IMR-90 (cell line): ENCODE measurements at regions not wholly inside any gene's neighbourhood (a gene's known extent, or its start where the extent isn't known, plus 50 kb on each side); places are given as distances from the start of the nearest gene placed in this dataset.

Experiments used
- ATAC-seq: fragments of 200-7000 bp; cut with Tn5 transposase; 2 replicates; pipeline ENCODE4 v1.9.1; 2020; ENCODE audit warnings: low read depth, mild to moderate bottlenecking, moderate library complexity
- BruUV-seq: library from RNA; stranded (reverse); fragments of 400-500 nt; replicated peaks from 2 replicates; lab custom pipeline; 2021; lab: Mats Ljungman, UMichigan
- CTCF ChIA-PET: fragments of 300-600 bp; formaldehyde crosslinking; extraction: SDS; loops from one replicate; lab custom pipeline; 2021; ENCODE audit warnings: antibody characterized with exemption; lab: Yijun Ruan, JAX
- POLR2A ChIA-PET: fragments of 300-600 bp; sonication (Branson Sonifier 250); formaldehyde crosslinking; loops from one replicate; lab custom pipeline; 2022; ENCODE audit warnings: antibody characterized with exemption; ENCODE audit not compliant: unreplicated experiment; lab: Charles Lee
- DNase-seq: peaks from one replicate; pipeline ENCODE4 v3.0.0; 2013
- H2AFZ ChIP-seq: replicated peaks from 2 replicates; pipeline ENCODE3; 2013; ENCODE audit warnings: low read length, mild to moderate bottlenecking; ENCODE audit not compliant: poor library complexity
- H2AK5ac ChIP-seq: 2 replicates; pipeline ENCODE4 v1.6.1; 2013; ENCODE audit warnings: low read depth, low read length, inconsistent platforms
- H2AK9ac ChIP-seq: replicated peaks from 2 replicates; pipeline ENCODE3; 2013; ENCODE audit warnings: mild to moderate bottlenecking, low read depth, low read length, moderate library complexity; ENCODE audit not compliant: poor library complexity
- H2BK120ac ChIP-seq: 2 replicates; pipeline ENCODE4 v1.6.1; 2013; ENCODE audit warnings: low read depth, low read length, inconsistent platforms
- H2BK15ac ChIP-seq: 3 replicates; pipeline ENCODE4 v1.6.1; 2013; ENCODE audit warnings: low read depth, low read length, inconsistent platforms
- H2BK20ac ChIP-seq: 2 replicates; pipeline ENCODE4 v1.6.1; 2013; ENCODE audit warnings: low read depth, mild to moderate bottlenecking, inconsistent platforms, low read length, moderate library complexity
- H2BK5ac ChIP-seq: 2 replicates; pipeline ENCODE4 v1.6.1; 2013; ENCODE audit warnings: mild to moderate bottlenecking, low read depth, low read length, inconsistent platforms; ENCODE audit not compliant: poor library complexity, severe bottlenecking
- H3K14ac ChIP-seq: replicated peaks from 2 replicates; pipeline ENCODE4 v1.6.1; 2013; ENCODE audit warnings: low read depth, low read length, inconsistent platforms
- H3K18ac ChIP-seq: 2 replicates; pipeline ENCODE4 v1.6.1; 2013; ENCODE audit warnings: low read depth, low read length, control low read depth
- H3K23ac ChIP-seq: 2 replicates; pipeline ENCODE4 v1.6.1; 2013; ENCODE audit warnings: low read depth, low read length, inconsistent platforms
- H3K27ac ChIP-seq: 2 replicates; pipeline ENCODE4 v1.5.1; 2013; ENCODE audit warnings: mild to moderate bottlenecking, control low read depth, low read length; ENCODE audit not compliant: insufficient read depth
- H3K27me3 ChIP-seq: 2 replicates; pipeline ENCODE4 v1.6.1; 2013; ENCODE audit warnings: low read length; ENCODE audit not compliant: control insufficient read depth, insufficient read depth
- H3K36me3 ChIP-seq: 2 replicates; pipeline ENCODE4 v1.6.1; 2013; ENCODE audit warnings: low read length, mixed read lengths; ENCODE audit not compliant: control insufficient read depth, insufficient read depth
- H3K4ac ChIP-seq: 2 replicates; pipeline ENCODE4 v1.6.1; 2013; ENCODE audit warnings: low read depth, low read length, inconsistent platforms
- H3K4me1 ChIP-seq: 2 replicates; pipeline ENCODE4 v1.6.1; 2013; ENCODE audit warnings: low read length, mixed read lengths; ENCODE audit not compliant: control insufficient read depth, insufficient read depth
- H3K4me2 ChIP-seq: 2 replicates; pipeline ENCODE4 v1.6.1; 2013; ENCODE audit warnings: low read depth, mild to moderate bottlenecking, control low read depth, low read length, moderate library complexity
- H3K4me3 ChIP-seq: 2 replicates; pipeline ENCODE4 v1.5.1; 2013; ENCODE audit warnings: low read depth, mild to moderate bottlenecking, control low read depth, low read length, moderate library complexity; ENCODE audit not compliant: insufficient read depth
- H3K56ac ChIP-seq: 2 replicates; pipeline ENCODE4 v1.6.1; 2013; ENCODE audit warnings: low read length, inconsistent platforms; ENCODE audit not compliant: insufficient read depth; ENCODE audit errors: extremely low read depth
- H3K79me1 ChIP-seq, 2 experiments: 2 replicates each; pipeline ENCODE4 v1.6.1; 2013; ENCODE audit warnings: low read length in 2 of 2, inconsistent platforms in 1 of 2, low read depth in 1 of 2
- H3K9ac ChIP-seq: 2 replicates; pipeline ENCODE4 v1.6.1; 2013; ENCODE audit warnings: low read depth, low read length, control low read depth
- H3K9me1 ChIP-seq: 2 replicates; pipeline ENCODE4 v1.6.1; 2013; ENCODE audit warnings: low read length, inconsistent platforms; ENCODE audit not compliant: insufficient read depth
- H3K9me3 ChIP-seq: 2 replicates; pipeline ENCODE4 v1.6.1; 2013; ENCODE audit warnings: low read length; ENCODE audit not compliant: control insufficient read depth, insufficient read depth
- H4K20me1 ChIP-seq: 2 replicates; pipeline ENCODE4 v1.6.1; 2013; ENCODE audit warnings: low read length, inconsistent platforms; ENCODE audit not compliant: insufficient read depth
- H4K5ac ChIP-seq: 2 replicates; pipeline ENCODE4 v1.6.1; 2013; ENCODE audit warnings: mild to moderate bottlenecking, low read depth, low read length, control low read depth
- H4K8ac ChIP-seq, 2 experiments: 2 replicates each; pipeline ENCODE4 v1.6.1; 2013; ENCODE audit warnings: low read depth in 2 of 2, low read length in 2 of 2, control low read depth in 1 of 2, inconsistent platforms in 1 of 2
- H4K91ac ChIP-seq: 2 replicates; pipeline ENCODE4 v1.6.1; 2013; ENCODE audit warnings: low read depth, low read length, inconsistent platforms; ENCODE audit not compliant: insufficient read depth
- POLR2A ChIP-seq: IDR thresholded peaks from 2 replicates; pipeline ENCODE4 v1.6.1; 2012; ENCODE audit warnings: mild to moderate bottlenecking, low read depth, low read length
- SMC3 ChIP-seq: fragments of 150-350 bp; IDR thresholded peaks from 2 replicates; pipeline ENCODE4 v1.6.1; 2016; ENCODE audit warnings: low read depth, mild to moderate bottlenecking, antibody characterized with exemption, low read length, moderate library complexity
- WGBS, 2 experiments: methylation state at CpG; one replicate each; pipeline versions ENCODE4 v1.1.5 to v1.1.7; 2013; ENCODE audit warnings: missing lambda C conversion rate in 2 of 2; ENCODE audit not compliant: insufficient read length in 1 of 2; ENCODE audit errors: extremely low coverage in 2 of 2; 5-methylcytosine and 5-hydroxymethylcytosine counted together
- dilution Hi-C: fragments of 300-500 bp; cut with HindIII; formaldehyde crosslinking; loops from one replicate; pipeline ENCODE4 v1.14.3; 2018; ENCODE audit warnings: low sequenced_read_pairs; ENCODE audit not compliant: unreplicated experiment
- in situ Hi-C: fragments of 300-500 bp; cut with MboI; formaldehyde crosslinking; loops from 3 replicates; pipeline ENCODE4 v1.14.3; 2019; ENCODE audit warnings: low sequenced_read_pairs, inconsistent platforms, mixed read lengths
- intact Hi-C: fragments of 100-400 bp; cut with micrococcal nuclease; formaldehyde crosslinking; loops from 2 replicates; pipeline ENCODE4 v1.10.0; 2022

DNA sequence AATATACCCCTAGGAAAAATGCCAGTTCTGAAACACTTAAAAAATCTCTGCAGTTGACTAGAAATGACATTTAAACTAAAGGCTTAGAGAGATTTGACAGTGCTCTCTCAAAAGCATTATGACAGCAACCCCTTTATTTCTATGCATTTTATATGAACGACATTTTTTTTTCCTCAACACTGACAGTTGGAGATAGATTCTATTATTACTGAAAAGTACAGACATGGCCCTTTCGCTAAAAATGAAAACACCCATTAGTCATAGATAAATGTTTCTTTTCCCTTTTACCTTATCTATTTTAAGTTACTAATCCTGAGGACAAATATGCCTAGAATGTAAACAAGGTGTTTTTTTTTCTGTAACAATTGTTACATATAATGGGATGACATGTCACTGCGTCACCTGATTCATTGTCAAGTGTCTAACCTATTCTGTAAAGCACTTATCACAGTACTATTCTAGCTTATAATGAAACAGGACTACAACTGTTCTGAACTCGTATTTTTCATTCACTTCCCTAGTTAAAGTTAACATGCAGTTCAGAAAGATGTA is 1169.6 kb upstream of the CRIM1 start:
- POLR2A ChIA-PET, result no interaction called here
- ATAC-seq (no peak), DNase-seq (no peak)
- Histone ChIP-seq H4K20me1 (no peaks in the 10 kb centered on the region), H3K9me1 (no peaks in the 10 kb centered on the region), H3K4ac (no peak overlapping the region), H3K23ac (no peak overlapping the region), H4K8ac (no peak overlapping the region), H3K4me2 (no peak overlapping the region), H3K56ac (no peak overlapping the region), H3K9ac (no peak overlapping the region), H4K5ac (no peak overlapping the region), H3K4me1 (no peaks in the 10 kb centered on the region), H2AK5ac (no peak overlapping the region), H2BK5ac (no peak overlapping the region), H3K4me3 (no peak overlapping the region), H4K91ac (no peak overlapping the region), H3K14ac (no peak overlapping the region), H2BK15ac (no peak overlapping the region), H3K27me3 (no peaks in the 10 kb centered on the region), H3K36me3 (no peaks in the 10 kb centered on the region), H3K18ac (no peak overlapping the region), H2AK9ac (no peak overlapping the region), H2BK20ac (no peak overlapping the region), H3K9me3 (no peaks in the 10 kb centered on the region), H3K27ac (no peak overlapping the region), H3K79me1 (no peaks in the 10 kb centered on the region), H2BK120ac (no peak overlapping the region), H2AFZ (no peak overlapping the region)
- no CpG with 5 or more reads among the region's 4 CpGs for WGBS, 2 experiments
- intact Hi-C loops, result no loop called here
- dilution Hi-C loops, result no loop called here
- CTCF ChIA-PET, result no interaction called here
- no TSS peak for BruUV-seq
- TF ChIP-seq SMC3, result no peak
- no peak for TF ChIP-seq POLR2A
- in situ Hi-C loops, result no loop called here
